ENCODE measurements at regions not wholly inside any gene's neighbourhood (a gene's known extent, or its start where the extent isn't known, plus 50 kb on each side); places are given as distances from the start of the nearest gene placed in this dataset.

- Mint-ChIP-seq H3K36me3 (peaks cover 4% of the 10 kb centered on the region), H3K9me3 (peaks cover 10% of the 10 kb centered on the region), H3K4me1 (ENCODE audit: unreplicated experiment) (peaks cover 31% of the 10 kb centered on the region)
Measured at GRCh38 chr2:8620611-8621382, 61.1 kb upstream of the ID2 start.

GRCh38 chr2:8622199-8622911 lies 59.5 kb upstream of the ID2 start:
- H3K4me3 Mint-ChIP-seq = no peak overlapping the region
- TF ChIP-seq, protein P1, sequence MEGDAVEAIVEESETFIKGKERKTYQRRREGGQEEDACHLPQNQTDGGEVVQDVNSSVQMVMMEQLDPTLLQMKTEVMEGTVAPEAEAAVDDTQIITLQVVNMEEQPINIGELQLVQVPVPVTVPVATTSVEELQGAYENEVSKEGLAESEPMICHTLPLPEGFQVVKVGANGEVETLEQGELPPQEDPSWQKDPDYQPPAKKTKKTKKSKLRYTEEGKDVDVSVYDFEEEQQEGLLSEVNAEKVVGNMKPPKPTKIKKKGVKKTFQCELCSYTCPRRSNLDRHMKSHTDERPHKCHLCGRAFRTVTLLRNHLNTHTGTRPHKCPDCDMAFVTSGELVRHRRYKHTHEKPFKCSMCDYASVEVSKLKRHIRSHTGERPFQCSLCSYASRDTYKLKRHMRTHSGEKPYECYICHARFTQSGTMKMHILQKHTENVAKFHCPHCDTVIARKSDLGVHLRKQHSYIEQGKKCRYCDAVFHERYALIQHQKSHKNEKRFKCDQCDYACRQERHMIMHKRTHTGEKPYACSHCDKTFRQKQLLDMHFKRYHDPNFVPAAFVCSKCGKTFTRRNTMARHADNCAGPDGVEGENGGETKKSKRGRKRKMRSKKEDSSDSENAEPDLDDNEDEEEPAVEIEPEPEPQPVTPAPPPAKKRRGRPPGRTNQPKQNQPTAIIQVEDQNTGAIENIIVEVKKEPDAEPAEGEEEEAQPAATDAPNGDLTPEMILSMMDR (conservative IDR thresholded peaks at IDR 0.05) = no peak
- H3K9me3 Mint-ChIP-seq = peaks cover 10% of the 10 kb centered on the region
- no peaks in the 10 kb centered on the region for H3K27me3 Mint-ChIP-seq
- DNase-seq (ENCODE audit: extremely low spot score, unreplicated experiment) = no peak
- peaks cover 37% of the 10 kb centered on the region for H3K4me1 Mint-ChIP-seq (ENCODE audit: unreplicated experiment)
- no peak overlapping the region for H3K27ac Mint-ChIP-seq
- H3K36me3 Mint-ChIP-seq = peaks cover 4% of the 10 kb centered on the region

More at GRCh38 chr2:8620611-8621382, 61.1 kb upstream of the ID2 start:
- Mint-ChIP-seq H3K4me3 (no peak overlapping the region), H3K27me3 (no peaks in the 10 kb centered on the region), H3K27ac (no peak overlapping the region)
- no peak for DNase-seq (ENCODE audit: extremely low spot score, unreplicated experiment)
- TF ChIP-seq, protein P1 (conservative IDR thresholded peaks at IDR 0.05) = no peak

GRCh38 chr2:8622924-8623465 lies 58.9 kb upstream of the ID2 start:
- H3K27ac Mint-ChIP-seq = peak overlapping the region; percentile 6
- peaks cover 10% of the 10 kb centered on the region for H3K9me3 Mint-ChIP-seq
- H3K27me3 Mint-ChIP-seq = no peaks in the 10 kb centered on the region
- DNase-seq (ENCODE audit: extremely low spot score, unreplicated experiment) = no peak
- TF ChIP-seq, protein P1 (conservative IDR thresholded peaks at IDR 0.05) = no peak
- peaks cover 37% of the 10 kb centered on the region for H3K4me1 Mint-ChIP-seq (ENCODE audit: unreplicated experiment)
- H3K36me3 Mint-ChIP-seq = peaks cover 4% of the 10 kb centered on the region
- no peak overlapping the region for H3K4me3 Mint-ChIP-seq

DNA sequence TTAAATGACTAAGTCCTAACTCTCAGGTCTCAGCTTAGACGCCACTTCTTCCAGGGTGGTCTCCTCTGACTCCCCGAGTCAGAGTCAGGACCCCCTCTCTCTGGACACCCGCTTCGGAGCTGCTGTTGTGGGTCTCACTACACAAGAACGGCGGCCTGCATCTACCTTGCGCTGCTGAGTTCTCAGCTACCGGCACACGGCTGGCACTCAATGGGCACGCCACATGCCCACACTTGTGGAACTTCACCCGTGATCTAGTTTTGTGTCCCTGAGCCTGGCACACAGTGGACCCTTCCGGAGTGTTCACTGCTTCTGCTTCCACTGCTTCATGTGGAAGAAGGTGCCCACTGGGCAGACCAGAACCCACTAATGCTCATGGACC lies 58.3 kb upstream of the ID2 start:
- Mint-ChIP-seq H3K36me3 (peaks cover 4% of the 10 kb centered on the region), H3K9me3 (peaks cover 10% of the 10 kb centered on the region), H3K4me1 (ENCODE audit: unreplicated experiment) (peaks cover 37% of the 10 kb centered on the region), H3K27me3 (no peaks in the 10 kb centered on the region), H3K4me3 (no peak overlapping the region), H3K27ac (peak overlapping the region; percentile 6)
- no peak for DNase-seq (ENCODE audit: extremely low spot score, unreplicated experiment)
- TF ChIP-seq, protein P1 (conservative IDR thresholded peaks at IDR 0.05) = no peak

DNA sequence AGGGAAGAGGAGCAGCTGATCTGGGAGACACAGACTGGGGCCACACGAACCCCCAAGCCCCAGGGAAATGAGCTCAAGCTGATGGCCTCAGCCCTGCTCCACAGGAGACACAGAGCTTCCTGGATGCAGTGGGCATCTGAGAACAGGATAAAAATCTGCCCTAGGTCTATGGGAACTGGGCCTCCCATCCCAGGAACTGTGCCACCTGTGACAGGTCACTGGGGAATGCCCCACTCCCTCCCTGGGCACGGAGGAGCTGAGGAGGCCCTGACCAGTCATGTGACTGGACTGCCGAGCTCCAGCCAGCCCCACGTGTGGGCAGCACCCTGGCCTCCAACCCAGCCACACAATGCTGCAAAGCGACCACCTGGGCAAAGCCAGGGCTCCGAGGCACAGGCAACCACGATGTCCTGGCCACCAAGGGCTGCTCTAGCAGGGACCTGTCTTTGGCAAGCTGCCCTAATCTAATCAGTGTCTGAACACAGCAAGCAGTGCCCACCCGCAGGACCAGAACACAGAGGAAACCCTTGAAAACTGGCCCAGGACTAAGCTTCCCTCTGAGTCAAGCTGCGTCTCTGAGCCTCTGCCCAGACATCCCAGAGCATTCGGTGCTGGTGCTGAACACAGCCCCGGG lies 57.8 kb upstream of the ID2 start:
- peaks cover 4% of the 10 kb centered on the region for H3K36me3 Mint-ChIP-seq
- H3K4me3 Mint-ChIP-seq = no peak overlapping the region
- TF ChIP-seq, protein P1 (conservative IDR thresholded peaks at IDR 0.05) = no peak
- H3K9me3 Mint-ChIP-seq = peaks cover 10% of the 10 kb centered on the region
- H3K4me1 Mint-ChIP-seq (ENCODE audit: unreplicated experiment) = peaks cover 40% of the 10 kb centered on the region
- no peak for DNase-seq (ENCODE audit: extremely low spot score, unreplicated experiment)
- no peak overlapping the region for H3K27ac Mint-ChIP-seq
- no peaks in the 10 kb centered on the region for H3K27me3 Mint-ChIP-seq

Measured in type B pancreatic cell (in vitro differentiated cells).